OCI-LY1 (cell line): ENCODE measurements at regions not wholly inside any gene's neighbourhood (a gene's known extent, or its start where the extent isn't known, plus 50 kb on each side); places are given as distances from the start of the nearest gene placed in this dataset.

Experiments used
- EZH2 ChIP-seq: fragments of 200-600 bp; sonication (generic), shearing (Covaris generic); IDR thresholded peaks from 2 replicates; pipeline ENCODE4 v1.8.0; 2017; ENCODE audit warnings: borderline replicate concordance, mixed run types, mild to moderate bottlenecking, antibody characterized with exemption, low read length, moderate library complexity, mixed read lengths
- TF ChIP-seq, protein P1 (sequence below): fragments of 200-600 bp; sonication (generic), shearing (Covaris generic); IDR thresholded peaks from 2 replicates; pipeline ENCODE4 v1.5.1; 2017; ENCODE audit warnings: mild to moderate bottlenecking, antibody characterized with exemption, low read length, moderate library complexity, mixed read lengths

DNA sequence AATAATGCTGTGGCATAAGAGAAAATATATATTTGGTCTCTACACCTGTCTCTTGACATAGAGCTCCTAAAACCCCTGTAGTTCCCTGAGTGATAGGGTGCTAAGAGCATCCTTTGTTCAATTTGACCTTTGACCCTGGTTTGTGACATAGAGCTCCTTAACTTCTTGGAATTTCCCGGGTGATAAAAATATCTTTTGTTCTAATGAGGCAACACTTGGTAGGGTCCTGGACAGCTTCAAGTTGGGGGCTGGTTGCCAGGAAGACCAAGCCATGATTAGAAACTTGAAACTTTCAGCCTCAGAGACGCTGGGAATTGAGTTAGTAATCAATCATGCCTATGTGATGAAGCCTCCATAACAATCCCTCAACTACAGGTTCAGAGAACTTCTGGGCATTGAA is 105.4 kb downstream of the CASP12 start:
- TF ChIP-seq, protein P1, sequence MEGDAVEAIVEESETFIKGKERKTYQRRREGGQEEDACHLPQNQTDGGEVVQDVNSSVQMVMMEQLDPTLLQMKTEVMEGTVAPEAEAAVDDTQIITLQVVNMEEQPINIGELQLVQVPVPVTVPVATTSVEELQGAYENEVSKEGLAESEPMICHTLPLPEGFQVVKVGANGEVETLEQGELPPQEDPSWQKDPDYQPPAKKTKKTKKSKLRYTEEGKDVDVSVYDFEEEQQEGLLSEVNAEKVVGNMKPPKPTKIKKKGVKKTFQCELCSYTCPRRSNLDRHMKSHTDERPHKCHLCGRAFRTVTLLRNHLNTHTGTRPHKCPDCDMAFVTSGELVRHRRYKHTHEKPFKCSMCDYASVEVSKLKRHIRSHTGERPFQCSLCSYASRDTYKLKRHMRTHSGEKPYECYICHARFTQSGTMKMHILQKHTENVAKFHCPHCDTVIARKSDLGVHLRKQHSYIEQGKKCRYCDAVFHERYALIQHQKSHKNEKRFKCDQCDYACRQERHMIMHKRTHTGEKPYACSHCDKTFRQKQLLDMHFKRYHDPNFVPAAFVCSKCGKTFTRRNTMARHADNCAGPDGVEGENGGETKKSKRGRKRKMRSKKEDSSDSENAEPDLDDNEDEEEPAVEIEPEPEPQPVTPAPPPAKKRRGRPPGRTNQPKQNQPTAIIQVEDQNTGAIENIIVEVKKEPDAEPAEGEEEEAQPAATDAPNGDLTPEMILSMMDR: no peak
- no peak for TF ChIP-seq EZH2
